OCI-LY1 (cell line): ENCODE measurements at regions not wholly inside any gene's neighbourhood (a gene's known extent, or its start where the extent isn't known, plus 50 kb on each side); places are given as distances from the start of the nearest gene placed in this dataset.

Source experiments
- H2AFZ ChIP-seq: fragments of 200-600 bp; sonication (generic), shearing (Covaris generic); 2 replicates; pipeline ENCODE4 v1.6.0; 2014; ENCODE audit warnings: antibody characterized with exemption, mild to moderate bottlenecking, low read length
- H3F3A ChIP-seq: fragments of 200-600 bp; sonication (generic), shearing (Covaris generic); 2 replicates; pipeline ENCODE4 v1.6.0; 2014; ENCODE audit warnings: mild to moderate bottlenecking, antibody characterized with exemption, low read length, moderate library complexity; ENCODE audit not compliant: insufficient read depth
- H3K27ac ChIP-seq: fragments of 200-600 bp; sonication (generic); 2 replicates; pipeline ENCODE4 v1.5.1; 2014; ENCODE audit warnings: low read length, mixed run types, mild to moderate bottlenecking, low read depth; ENCODE audit not compliant: poor library complexity, severe bottlenecking
- H3K27me3 ChIP-seq: fragments of 200-600 bp; sonication (generic); 2 replicates; pipeline ENCODE4 v1.6.0; 2014; ENCODE audit warnings: antibody characterized with exemption, mild to moderate bottlenecking, low read length, moderate library complexity; ENCODE audit not compliant: insufficient read depth
- H3K36me3 ChIP-seq: fragments of 200-600 bp; sonication (generic); 2 replicates; pipeline ENCODE4 v1.6.1; 2014; ENCODE audit warnings: mild to moderate bottlenecking, antibody characterized with exemption, low read length, moderate library complexity, mixed read lengths; ENCODE audit not compliant: insufficient read depth
- H3K4me1 ChIP-seq: fragments of 200-600 bp; sonication (generic); 2 replicates; pipeline ENCODE4 v1.5.1; 2014; ENCODE audit warnings: mild to moderate bottlenecking, low read length, moderate library complexity; ENCODE audit not compliant: insufficient read depth, severe bottlenecking
- H3K4me2 ChIP-seq: fragments of 200-600 bp; sonication (generic), shearing (Covaris generic); 2 replicates; pipeline ENCODE4 v1.6.1; 2014; ENCODE audit warnings: low read length
- H3K4me3 ChIP-seq: fragments of 200-600 bp; sonication (generic); 2 replicates; pipeline ENCODE4 v1.5.1; 2014; ENCODE audit warnings: low read length, low read depth, mild to moderate bottlenecking, mixed read lengths; ENCODE audit not compliant: poor library complexity, severe bottlenecking
- H3K79me2 ChIP-seq: fragments of 200-600 bp; shearing (Covaris generic); 2 replicates; pipeline ENCODE4 v1.6.1; 2016; ENCODE audit warnings: mixed run types, low read length, mixed read lengths; ENCODE audit not compliant: insufficient read depth
- H3K9ac ChIP-seq: fragments of 200-600 bp; sonication (generic), shearing (Covaris generic); 2 replicates; pipeline ENCODE4 v1.6.1; 2014; ENCODE audit warnings: mild to moderate bottlenecking, low read length, mixed read lengths
- H3K9me2 ChIP-seq: fragments of 200-600 bp; sonication (generic), shearing (Covaris generic); 2 replicates; pipeline ENCODE4 v1.6.1; 2014; ENCODE audit warnings: low read depth, mild to moderate bottlenecking, low read length, mixed read lengths
- H3K9me3 ChIP-seq: fragments of 200-600 bp; shearing (Covaris generic); 2 replicates; pipeline ENCODE4 v1.6.1; 2014; ENCODE audit warnings: low read length, mixed read lengths
- H4K20me1 ChIP-seq: fragments of 200-600 bp; sonication (generic), shearing (Covaris generic); 2 replicates; pipeline ENCODE4 v1.6.0; 2016; ENCODE audit warnings: mild to moderate bottlenecking, low read length; ENCODE audit not compliant: insufficient read depth
- EZH2 ChIP-seq: fragments of 200-600 bp; sonication (generic), shearing (Covaris generic); IDR thresholded peaks from 2 replicates; pipeline ENCODE4 v1.8.0; 2017; ENCODE audit warnings: borderline replicate concordance, mixed run types, mild to moderate bottlenecking, antibody characterized with exemption, low read length, moderate library complexity, mixed read lengths
- TF ChIP-seq, protein P1 (sequence below): fragments of 200-600 bp; sonication (generic), shearing (Covaris generic); IDR thresholded peaks from 2 replicates; pipeline ENCODE4 v1.5.1; 2017; ENCODE audit warnings: mild to moderate bottlenecking, antibody characterized with exemption, low read length, moderate library complexity, mixed read lengths

DNA sequence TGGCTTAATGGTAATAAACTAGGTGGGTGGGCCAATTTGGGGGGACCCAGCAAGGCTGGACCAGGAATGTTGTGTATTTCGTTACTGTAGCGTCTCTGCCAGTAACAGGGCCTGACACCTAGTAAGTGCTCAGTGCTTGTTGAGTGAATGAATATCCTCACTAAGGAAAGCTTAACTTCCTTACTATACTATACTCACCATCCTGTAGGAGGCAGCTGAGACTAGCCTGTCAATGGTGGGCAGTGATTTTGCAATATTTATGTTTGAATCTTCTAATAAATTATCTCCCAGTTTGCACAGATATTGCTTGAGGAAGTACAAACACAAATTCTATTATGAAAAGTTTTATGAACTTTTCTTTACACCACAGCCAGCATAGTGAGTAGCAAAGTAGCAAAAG is 370.7 kb upstream of the SYT4 start:
- Histone ChIP-seq H3K9me3 (no peaks in the 10 kb centered on the region), H3K27ac (no peak overlapping the region), H3K4me1 (no peaks in the 10 kb centered on the region), H3K79me2 (no peaks in the 10 kb centered on the region), H3K4me2 (no peak overlapping the region), H3K27me3 (no peaks in the 10 kb centered on the region), H3K4me3 (no peak overlapping the region), H3F3A (no peaks in the 10 kb centered on the region), H3K36me3 (no peaks in the 10 kb centered on the region), H3K9ac (no peak overlapping the region), H3K9me2 (no peaks in the 10 kb centered on the region), H2AFZ (no peak overlapping the region), H4K20me1 (no peaks in the 10 kb centered on the region)
- no peak for TF ChIP-seq EZH2
- TF ChIP-seq, protein P1, sequence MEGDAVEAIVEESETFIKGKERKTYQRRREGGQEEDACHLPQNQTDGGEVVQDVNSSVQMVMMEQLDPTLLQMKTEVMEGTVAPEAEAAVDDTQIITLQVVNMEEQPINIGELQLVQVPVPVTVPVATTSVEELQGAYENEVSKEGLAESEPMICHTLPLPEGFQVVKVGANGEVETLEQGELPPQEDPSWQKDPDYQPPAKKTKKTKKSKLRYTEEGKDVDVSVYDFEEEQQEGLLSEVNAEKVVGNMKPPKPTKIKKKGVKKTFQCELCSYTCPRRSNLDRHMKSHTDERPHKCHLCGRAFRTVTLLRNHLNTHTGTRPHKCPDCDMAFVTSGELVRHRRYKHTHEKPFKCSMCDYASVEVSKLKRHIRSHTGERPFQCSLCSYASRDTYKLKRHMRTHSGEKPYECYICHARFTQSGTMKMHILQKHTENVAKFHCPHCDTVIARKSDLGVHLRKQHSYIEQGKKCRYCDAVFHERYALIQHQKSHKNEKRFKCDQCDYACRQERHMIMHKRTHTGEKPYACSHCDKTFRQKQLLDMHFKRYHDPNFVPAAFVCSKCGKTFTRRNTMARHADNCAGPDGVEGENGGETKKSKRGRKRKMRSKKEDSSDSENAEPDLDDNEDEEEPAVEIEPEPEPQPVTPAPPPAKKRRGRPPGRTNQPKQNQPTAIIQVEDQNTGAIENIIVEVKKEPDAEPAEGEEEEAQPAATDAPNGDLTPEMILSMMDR = no peak

DNA sequence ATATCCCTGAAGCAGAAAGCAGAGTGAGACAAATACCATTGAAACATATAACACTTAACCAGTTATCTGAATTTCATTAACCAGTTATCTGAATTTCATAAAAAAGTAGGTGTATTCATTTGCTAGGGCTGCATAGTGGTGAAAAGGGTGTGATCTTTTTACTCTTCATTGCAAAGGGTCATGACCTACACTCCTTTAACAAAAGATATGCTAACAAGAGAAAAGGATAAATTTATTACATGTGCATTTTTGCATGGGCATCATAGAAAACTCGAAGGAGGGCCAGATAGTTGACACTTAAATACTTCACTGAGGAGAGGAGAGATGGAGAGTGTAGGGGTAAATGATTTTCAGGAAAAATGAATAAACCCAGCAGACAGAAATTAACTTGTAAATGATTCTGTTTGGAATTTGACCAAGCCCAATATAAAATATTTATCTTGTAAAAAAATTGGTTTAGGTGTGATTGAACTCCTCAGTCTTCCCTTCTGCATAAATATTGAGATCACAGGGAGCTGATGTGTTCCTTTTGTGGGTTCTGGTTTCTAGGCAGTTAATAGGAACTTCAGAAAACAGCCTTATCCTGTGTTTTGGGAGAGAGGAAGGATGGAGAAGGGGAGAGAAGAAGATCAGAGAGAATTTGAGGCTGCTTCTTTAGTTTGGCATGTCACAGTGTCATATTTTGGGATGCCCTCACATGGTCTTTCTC is 372.5 kb upstream of the SYT4 start:
- H3K4me2 ChIP-seq = no peak overlapping the region
- no peaks in the 10 kb centered on the region for H3F3A ChIP-seq
- H3K79me2 ChIP-seq = no peaks in the 10 kb centered on the region
- H3K27me3 ChIP-seq = no peaks in the 10 kb centered on the region
- H3K4me3 ChIP-seq = no peak overlapping the region
- no peak for TF ChIP-seq EZH2
- TF ChIP-seq, protein P1 = no peak
- no peaks in the 10 kb centered on the region for H3K9me3 ChIP-seq
- H3K9me2 ChIP-seq = no peaks in the 10 kb centered on the region
- H3K27ac ChIP-seq = no peak overlapping the region
- no peak overlapping the region for H2AFZ ChIP-seq
- no peaks in the 10 kb centered on the region for H4K20me1 ChIP-seq
- H3K4me1 ChIP-seq = no peaks in the 10 kb centered on the region
- no peak overlapping the region for H3K9ac ChIP-seq
- H3K36me3 ChIP-seq = no peaks in the 10 kb centered on the region

DNA sequence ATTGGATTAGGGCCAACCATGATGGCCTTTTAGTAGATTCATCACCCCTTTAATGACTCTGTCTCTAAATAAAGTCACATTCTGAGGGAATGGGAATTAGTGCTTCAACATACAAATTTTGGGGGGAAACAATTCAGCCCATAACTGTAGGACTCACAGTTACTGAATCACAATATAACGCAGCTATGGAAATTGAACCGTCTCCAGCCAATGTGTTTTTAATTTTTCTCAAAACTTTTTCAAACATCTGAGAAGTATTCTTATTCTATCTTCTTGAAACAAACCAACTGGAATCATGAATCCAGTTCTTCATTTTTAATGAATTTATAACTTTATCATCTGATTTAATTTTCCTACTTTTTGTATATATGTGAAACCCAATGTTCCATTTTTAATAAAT is 373.1 kb upstream of the SYT4 start:
- Histone ChIP-seq H4K20me1 (no peaks in the 10 kb centered on the region), H3K36me3 (no peaks in the 10 kb centered on the region), H2AFZ (no peak overlapping the region), H3K4me2 (no peak overlapping the region), H3K9me3 (no peaks in the 10 kb centered on the region), H3K27ac (no peak overlapping the region), H3K79me2 (no peaks in the 10 kb centered on the region), H3F3A (no peaks in the 10 kb centered on the region), H3K4me1 (no peaks in the 10 kb centered on the region), H3K4me3 (no peak overlapping the region), H3K9me2 (no peaks in the 10 kb centered on the region), H3K9ac (no peak overlapping the region), H3K27me3 (no peaks in the 10 kb centered on the region)
- TF ChIP-seq, protein P1 = no peak
- no peak for TF ChIP-seq EZH2
